ENCODE measurements at regions not wholly inside any gene's neighbourhood (a gene's known extent, or its start where the extent isn't known, plus 50 kb on each side); places are given as distances from the start of the nearest gene placed in this dataset.

- DNase-seq = peak; percentile 74
Observed at GRCh38 chr7:50962962-50963374, 180.3 kb upstream of the GRB10 start.

GRCh38 chr7:50962281-50962883 lies 179.7 kb upstream of the GRB10 start:
- DNase-seq = no peak

DNA sequence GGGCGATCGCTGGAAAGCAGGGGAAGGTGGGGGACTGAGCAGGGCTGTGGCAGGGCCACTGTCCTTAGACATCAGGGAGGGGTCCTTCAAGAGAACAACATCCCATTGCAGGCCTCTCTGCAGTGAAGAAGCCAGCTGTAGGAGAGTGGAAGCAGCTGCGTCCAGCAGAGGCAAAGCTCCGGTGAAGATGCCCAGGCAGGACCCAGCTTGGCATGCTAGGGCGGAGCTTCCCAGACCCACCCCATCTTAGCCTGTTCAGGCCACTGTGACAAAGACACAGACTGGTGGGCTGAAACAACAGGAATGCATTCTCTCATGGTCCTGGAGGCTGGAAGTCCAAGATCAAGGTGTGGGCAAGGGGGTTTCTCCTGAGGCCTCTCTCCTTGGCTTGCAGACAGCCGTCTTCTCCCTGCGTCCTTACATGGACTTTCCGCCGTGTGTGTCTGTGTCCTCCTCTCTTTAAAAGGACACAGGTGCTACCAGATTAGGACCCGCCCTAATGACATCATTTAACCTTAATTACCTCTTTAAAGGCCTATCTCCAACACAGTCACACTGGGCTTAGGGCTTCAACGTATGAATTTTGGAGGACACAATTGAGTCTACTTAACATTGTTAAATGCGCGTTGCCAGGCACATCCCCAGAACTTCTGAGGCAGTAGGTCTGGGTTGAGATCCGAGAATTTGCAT lies 178.1 kb upstream of the GRB10 start:
- no peak for DNase-seq

DNA sequence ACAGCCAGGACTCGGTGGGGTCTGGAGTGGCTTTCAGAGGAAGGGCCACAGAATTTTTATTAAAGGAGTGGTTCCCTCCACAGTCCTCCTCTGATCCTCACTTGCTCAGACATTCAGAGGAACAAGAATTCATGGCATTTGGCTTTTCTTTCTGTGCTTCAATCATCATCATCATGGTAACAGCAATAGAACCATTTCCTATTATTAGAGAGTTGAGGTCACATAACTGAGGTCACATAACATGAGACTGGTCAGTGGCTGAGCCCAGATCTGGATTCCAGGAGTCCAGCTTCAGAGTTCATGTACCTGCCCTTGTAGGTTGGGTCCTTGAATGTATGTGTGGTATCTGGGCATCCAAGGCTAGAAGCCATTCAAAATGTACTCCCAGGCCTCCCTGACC lies 177.3 kb upstream of the GRB10 start:
- no peak for DNase-seq

- DNase-seq = no peak
Observed at GRCh38 chr7:50959560-50959959, 176.9 kb upstream of the GRB10 start.

DNA sequence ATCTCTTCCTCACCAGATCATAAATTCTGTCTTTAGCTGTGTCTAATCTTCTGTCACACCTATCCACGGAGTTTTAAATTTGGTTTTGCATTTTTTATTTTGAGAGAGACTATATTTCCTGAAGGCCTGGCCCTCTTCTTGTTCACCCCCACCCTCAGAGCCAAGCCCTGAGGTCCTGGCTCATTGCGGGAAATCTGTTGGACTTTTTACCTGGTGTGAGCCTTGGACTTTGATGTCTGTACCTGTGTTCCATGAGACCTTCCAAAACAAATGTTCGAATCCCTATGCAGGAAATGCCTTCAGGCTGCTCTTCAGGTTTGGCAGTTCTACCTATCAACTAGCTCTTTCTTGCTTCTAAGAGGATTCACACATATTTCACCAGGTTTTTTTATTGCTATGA lies 175.2 kb upstream of the GRB10 start:
- DNase-seq = no peak

- DNase-seq = no peak
Observed at GRCh38 chr7:50957431-50957830, 174.7 kb upstream of the GRB10 start.

- no peak for DNase-seq
Observed at GRCh38 chr7:50956522-50957155, 173.9 kb upstream of the GRB10 start.

DNA sequence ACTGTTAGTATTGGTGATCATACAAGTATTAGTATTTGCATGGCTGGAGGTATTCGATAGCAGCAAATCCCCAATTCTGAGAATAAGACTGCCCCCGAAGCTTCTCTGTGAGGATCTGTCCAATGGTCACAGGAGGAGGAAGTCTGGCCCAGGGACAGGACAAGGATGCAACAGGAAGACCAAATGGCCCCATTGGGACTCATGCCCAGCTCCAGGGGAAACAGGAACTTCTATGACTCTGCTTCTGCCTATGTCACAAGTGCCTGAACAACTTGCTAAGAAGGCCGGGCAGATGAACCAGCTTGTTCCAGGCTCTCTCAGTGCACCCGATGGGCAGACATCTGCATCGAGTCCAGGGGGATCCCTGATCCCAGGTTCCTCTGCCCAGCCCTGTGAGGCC lies 172.0 kb upstream of the GRB10 start:
- no peak for DNase-seq

- DNase-seq = no peak
Observed at GRCh38 chr7:50954245-50954644, 171.5 kb upstream of the GRB10 start.

DNA sequence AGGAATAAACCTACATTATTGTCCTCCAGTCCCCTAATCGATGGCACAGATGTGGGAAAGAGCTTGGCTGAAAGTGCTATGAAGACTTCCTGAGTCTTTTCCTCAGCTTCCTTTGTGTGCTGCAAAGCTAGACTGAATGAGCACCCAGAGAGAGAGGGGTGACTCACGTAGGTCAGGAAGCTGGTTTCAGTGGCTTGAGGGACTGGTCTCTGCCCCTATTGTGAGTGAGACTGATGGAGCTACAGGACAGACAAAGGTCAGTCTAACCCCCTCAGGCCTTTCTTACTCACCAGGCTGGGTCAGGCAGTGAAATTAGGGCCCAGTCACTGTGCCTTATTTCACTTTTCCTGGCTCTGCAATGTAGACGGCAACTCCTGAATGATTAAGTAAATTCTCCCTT lies 171.1 kb upstream of the GRB10 start:
- no peak for DNase-seq

- no peak for DNase-seq
Observed at GRCh38 chr7:50953303-50953702, 170.6 kb upstream of the GRB10 start.

- no peak for DNase-seq
Observed at GRCh38 chr7:50952544-50952943, 169.8 kb upstream of the GRB10 start.

- no peak for DNase-seq
Observed at GRCh38 chr7:50952120-50952519, 169.4 kb upstream of the GRB10 start.

- DNase-seq = no peak
Observed at GRCh38 chr7:50943482-50943881, 160.8 kb upstream of the GRB10 start.

GRCh38 chr7:50941525-50941924 lies 158.8 kb upstream of the GRB10 start:
- DNase-seq = no peak

DNA sequence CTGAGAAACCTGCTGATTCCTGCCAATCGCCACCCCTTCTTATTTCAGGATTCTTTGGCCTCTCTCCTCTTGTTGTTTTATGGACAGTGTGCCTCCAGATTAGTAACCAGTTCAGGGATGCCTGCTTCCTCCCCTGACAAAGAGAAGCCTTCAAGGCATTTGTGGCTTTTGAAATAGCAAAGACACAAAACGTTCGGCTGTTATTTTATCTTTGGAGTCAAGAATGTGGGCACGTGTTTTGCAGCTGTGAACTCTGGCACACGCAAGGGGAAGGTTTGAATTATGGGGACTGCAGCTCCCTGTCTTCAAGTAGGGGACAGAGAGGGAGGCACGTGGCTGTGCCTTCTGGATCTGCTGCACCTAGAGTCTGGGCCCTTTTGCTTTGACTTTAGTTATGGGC lies 157.9 kb upstream of the GRB10 start:
- DNase-seq = no peak

DNA sequence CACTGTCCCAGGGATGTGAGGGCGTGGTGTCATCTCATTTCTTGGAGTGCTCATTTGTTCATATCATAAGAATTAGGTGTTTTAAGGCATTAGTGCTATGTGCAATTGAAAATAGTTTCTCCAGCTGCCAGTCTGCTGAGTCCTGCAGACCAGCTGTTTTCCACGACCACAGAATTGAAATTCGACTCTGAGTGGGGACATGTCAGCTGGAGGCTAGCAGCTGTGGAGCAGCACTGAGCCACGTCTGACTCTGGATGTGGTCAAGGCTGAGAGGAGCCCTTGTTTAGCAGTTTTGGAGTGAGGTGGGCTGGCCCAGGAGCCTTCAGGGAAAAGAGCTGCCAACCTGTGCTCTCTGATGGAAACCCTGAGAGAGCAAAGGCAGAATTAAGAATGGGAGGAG lies 156.3 kb upstream of the GRB10 start:
- DNase-seq = no peak

DNA sequence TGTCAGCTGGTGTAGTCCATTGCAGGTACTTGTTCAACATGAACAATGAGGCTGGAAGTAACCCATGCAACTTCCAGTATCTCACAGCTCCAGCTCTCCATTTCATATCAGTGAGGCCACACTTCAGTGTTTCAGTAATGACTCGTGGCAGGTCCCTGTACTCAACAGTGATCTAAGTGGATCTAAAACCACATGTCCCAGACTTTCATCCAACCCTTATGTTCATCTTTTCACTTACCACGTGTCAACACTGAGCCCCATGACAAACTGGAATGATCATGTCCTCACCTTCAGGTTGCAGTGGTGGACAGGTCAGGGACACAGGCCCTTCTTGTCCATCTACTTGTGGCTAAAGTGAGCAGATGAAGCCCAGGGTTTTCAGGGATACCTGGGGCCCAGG lies 155.0 kb upstream of the GRB10 start:
- no peak for DNase-seq

- DNase-seq = no peak
Observed at GRCh38 chr7:50926049-50926448, 143.4 kb upstream of the GRB10 start.

- no peak for DNase-seq
Observed at GRCh38 chr7:50923476-50923875, 140.8 kb upstream of the GRB10 start.

DNA sequence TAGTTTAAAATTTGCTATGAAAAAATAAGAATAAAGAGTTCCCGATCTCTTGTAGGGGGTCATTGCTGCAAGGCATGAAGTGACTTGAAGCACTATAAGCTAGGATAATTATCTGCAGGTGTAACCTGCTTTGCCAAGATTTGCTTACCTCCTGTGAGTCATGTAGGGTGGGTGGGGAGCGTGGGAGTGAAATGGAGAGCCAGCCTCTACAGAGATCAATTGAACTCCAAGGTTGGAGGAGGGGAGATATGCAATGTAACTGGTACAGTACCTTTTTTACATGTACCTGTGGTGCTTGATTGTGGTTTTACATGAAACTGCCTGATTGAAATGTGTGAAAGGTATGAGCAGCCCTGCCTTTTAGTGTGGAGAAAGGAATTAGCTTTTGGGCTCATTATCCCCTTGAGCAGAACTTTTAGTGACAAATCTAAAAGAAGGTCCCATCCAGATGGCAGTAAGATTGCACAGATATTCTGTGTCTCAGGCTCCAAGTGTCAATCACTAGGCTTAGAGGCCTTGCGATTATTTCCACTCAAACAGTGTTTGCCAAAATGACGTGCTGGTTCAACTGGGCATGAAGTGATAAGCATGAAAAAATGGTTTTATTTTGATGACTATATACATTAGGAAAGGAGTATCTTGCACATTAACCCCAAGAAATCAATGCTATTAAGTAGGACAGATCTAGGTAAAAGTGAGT lies 138.6 kb upstream of the GRB10 start:
- no peak for DNase-seq

DNA sequence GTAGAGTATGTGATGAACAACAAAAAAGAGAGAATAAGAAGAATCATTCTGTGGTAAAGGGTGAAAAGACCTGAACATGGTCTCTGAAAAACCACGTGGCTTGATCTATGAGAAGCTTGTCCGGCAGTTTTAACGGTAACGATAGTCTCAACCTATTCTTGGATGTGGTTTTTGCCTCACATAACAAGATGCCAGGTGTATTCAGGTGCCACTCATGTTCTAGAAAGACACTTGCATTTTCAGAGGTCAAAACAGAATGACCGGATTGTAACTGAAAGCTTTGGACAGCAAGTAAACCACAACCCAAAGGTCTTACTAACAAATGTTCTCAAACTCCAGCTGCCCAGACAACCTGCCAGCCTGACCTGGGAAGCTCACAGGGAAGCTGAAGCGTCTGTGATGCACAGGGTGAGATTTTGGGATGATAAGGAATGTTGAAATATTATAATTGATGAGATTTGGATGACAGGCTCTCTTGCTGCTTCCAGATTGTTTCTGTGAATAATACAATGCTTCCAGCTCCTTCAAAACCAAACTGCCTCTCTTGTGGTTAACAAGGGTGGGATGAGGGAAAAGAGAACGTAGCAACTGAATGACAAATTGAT lies 137.4 kb upstream of the GRB10 start:
- DNase-seq = no peak

- no peak for DNase-seq
Observed at GRCh38 chr7:50915621-50916020, 132.9 kb upstream of the GRB10 start.

Measured in NCI-H774 (cell line).